HG03432 (cell line): ENCODE measurements at regions not wholly inside any gene's neighbourhood (a gene's known extent, or its start where the extent isn't known, plus 50 kb on each side); places are given as distances from the start of the nearest gene placed in this dataset.

Experiments
- ATAC-seq: cut with Tn5 transposase; IDR thresholded peaks from one replicate; pipeline ENCODE4 v1.9.1; 2021; ENCODE audit warnings: mild to moderate bottlenecking, moderate library complexity; ENCODE audit not compliant: unreplicated experiment

DNA sequence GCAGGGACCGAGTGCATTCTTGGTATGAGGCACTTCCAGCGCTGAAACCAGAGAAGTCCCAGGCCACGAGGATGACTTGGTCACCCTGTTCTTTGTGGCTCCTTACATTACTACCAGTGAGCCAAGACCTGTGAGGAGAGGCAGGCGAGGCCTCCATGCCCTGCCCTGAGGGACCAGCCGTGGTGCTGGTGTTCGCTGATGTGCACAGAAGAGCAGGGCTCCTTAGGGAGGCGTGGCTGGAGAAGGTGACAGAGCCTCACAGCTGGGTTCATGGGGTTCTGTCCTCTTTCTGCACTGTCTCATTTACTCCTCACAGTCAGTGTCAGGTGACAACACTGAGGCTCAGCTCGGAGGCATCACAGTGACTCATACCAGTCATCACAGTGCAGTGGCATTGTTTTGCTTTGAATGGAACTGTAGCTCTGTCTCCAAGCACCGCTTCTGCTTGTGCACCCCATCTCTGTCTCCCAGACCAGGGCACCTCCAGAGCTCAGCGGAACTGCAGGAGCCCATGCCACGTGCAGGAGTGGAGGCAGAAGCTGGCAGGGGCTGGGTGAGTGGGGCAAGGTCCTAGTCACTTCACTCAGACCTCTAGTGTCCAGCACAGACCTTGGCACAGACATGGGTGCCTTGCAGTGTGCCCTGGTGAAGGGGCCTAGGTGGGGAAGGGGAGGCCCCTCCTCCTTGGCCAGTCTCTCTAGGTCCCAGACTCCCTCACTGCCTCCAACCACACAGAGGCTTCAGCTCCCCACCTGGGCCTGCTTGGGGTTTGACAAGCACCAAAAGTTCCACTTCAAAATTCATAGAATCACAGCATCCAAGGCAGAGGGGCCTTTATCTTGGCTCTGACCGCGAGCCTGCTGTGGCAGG is 310.9 kb downstream of the MATN1 start:
- no peak for ATAC-seq

DNA sequence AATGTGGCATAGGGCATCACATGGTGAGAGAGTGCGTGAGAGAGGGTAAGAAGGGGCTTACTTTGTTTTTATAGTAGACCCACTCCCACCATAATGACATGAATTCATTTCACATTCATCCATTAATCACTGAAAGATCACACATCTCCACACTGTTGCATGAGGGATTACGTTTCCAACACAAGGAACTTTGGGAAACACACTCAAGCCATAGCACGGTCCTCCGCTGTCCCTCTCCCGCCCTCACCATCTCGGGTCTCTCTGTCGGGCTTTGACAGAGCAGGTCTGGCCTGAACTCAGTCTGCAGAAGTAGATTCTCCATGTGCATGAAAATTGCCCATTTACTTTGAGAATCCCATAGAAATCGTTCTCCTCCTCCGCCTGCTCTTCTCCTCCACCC is 312.2 kb downstream of the MATN1 start:
- no peak for ATAC-seq

DNA sequence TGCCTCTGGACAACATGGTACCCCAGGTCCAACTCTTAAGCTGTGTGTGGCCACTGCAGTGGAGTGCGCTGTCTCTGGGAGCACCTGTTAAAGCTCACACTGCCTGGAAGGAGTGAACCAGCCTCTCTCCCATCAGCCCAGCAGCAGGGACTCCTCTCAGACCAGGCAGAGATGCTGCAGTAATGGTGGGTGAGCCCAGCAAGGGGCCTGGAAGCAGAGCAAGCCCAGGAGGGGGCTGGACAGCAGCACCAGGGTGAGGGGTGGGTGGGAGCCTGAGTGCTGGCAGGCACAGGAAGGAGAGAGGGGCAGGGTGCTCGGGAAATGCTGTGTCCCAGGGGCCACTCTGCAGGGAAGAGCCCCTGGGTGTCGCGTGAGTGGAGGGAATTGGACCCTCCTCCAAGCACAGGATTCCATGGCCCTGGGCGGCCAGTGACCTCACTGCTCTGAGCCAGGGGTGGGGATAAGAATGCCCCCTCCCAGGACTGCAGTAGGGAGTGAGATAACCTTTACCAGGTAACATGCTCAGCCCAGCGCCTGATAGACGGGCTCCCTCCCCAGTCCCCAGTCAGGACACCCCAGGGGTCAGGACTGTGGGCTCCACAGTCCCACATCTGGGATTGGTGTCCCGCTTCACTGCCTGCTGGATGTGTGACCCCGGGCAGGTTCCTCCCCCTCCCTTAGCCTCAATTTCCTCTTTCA is 313.1 kb downstream of the MATN1 start:
- no peak for ATAC-seq

DNA sequence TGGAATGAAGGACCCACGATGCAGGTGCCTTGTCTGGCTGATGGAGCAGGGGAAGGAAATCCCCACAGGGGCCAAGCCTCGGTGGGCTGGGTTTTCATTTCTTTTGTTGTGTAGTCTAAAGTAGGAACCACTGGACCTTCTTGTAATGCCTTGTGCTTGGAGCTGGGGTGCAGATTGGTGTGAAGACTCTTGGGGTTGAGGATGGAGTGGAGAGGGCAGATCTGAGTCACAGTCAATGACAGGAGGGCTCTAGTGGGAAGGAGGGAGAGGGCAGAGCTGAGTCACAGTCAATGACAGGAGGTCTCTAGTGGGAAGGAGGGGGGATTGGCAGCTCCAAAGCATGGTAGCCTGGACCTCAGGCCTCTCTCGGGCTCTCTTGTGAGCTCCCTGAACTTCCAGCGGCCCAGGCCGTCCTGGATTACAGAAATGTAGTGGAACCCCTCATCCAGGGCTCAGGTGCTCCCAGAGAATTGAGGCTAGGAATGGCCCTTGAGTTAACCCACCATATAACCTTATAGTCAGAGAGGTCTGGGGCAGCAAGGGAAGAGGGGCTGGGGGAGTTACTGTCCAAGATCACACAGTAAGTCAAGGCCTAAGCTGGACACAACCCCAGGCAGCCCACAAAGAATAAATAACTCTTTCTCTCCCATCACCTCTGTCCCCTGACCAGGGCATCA is 313.8 kb downstream of the MATN1 start:
- no peak for ATAC-seq

DNA sequence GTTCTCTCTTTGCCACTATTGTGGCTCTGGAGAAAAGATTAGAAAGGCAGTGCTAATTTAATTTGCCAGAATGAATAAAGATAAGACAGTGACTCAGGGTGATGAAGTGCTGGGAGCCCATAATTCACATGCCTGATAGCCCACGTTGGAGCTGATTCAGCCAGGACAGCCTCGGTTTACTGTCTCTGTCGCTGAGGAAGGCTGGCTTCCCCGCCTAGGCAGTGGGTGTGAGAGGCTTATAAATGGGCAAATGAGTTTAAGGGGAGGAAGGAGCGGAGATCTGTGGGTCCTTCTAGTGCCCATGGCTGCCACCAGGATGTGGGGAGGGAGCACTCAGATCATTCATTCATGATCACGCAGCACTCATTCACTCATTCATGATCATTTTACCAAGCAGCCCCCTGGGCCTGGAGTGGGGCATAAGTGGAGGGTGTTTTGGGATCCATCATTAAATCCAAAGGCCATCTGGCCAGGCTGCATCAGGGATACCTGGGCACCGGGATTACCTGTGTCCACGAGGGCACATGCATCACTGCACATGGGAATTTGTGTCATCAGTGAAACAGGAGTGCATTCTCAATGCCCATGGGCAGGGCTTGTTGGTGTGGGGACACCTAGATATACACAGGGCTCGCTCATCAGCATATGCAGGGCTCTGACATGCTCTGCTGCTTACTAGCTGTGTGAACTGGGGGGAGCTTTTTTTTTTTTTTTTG is 315.4 kb downstream of the MATN1 start:
- no peak for ATAC-seq

DNA sequence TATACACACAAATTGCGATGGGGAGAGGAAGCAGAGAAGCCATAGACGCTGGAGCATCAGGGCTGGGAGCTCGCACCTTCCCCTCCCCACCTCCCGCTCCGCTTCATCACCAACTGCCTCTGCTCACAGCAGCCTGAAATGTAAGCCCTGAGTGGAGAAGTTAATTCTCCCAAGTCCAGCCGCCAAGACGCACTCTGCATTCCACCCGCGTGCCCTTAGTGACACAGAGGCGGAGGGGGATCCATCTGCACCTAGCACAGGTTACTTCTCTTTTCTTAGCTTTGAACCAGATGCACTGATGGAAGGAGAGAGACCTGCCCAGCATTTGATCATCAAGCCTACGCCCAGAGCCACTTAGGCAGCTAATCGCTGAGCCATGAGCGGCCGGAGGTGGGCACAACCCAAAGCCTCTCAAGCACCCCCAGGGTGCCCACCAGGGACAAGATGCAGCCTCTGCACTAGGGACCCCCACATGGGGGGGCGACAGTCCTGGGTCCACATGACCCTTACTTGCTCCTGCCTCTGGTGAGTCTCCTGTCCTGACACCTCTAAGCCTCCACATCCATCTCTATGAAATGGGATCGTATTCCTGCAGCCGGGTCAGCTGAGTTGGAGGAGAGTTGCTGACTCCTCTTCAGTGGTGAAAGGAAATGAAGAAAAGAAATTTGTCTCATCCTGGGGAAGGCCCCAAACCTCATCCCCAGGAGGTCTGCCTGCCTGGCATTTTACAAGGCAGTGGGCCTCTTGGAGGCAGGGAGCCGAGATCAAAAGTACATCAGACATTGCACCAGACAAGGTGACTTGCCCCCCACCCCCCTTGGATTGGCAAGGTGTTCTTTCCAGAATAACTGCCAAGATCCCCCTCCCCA is 316.2 kb downstream of the MATN1 start:
- no peak for ATAC-seq

DNA sequence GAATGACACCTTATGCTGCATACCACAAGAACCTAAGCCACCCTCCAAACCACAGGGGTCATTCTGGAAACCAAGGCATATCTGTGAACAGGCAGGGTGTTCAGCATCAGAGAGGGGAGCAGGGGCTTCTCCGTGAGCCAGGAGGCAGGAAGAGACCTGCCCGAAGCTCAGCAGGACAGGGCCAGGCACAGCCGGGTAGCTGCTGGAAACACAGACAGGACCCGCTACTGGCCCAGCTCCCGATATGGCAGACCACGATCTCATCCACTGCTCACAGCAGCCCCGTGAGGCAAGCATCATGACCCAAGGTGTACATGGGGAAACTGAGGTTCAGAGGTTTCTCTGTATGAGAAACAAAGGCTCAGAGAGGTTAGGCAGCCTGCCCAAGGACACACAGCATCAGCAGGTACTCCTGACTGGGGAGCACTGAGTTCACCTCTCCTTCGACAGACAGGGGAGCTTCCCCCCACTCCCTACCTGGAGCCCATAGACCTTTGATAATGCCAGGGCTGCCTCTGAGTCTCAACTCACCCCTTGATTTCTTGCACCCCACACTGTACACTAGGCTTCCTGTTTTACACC is 317.7 kb downstream of the MATN1 start:
- no peak for ATAC-seq

DNA sequence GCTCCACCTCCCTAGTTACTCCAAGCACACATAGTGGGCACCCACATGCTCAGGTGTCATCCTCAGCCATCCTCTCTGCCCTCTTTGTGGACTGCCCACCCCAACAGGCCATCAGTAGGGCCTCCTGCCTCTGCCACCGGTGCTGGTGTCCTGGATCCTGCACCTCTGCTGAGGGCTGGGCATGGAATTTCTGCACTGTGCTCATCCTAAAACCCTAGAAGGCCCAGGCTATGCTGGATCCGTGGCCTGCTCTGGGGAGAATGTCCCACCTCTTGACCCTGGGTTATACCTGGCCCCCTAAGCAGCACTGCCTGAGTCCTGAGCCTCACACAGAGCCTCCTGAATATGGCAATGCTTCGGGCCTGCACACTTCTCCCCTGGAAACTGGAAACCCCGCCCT is 318.3 kb downstream of the MATN1 start:
- ATAC-seq = no peak

DNA sequence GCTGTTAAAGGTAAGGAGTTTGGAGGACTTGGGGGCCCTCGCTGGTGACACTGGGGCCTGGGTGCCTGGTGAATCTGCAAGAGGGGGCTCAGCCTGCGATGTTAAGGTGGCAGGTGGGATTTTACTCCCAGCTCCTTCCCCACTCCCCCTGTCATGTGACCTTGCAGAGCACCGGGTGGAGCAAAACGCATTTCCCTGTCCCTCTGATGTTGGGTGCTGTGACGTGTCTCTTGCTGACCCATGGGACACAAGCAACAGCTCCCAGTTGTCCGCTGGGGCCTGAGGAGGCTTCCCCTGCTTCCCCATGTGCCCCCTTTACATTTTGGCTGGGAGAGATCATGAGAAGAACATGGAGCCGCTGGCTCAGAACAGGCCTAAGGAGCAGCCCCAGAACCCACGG is 319.0 kb downstream of the MATN1 start:
- ATAC-seq = no peak

DNA sequence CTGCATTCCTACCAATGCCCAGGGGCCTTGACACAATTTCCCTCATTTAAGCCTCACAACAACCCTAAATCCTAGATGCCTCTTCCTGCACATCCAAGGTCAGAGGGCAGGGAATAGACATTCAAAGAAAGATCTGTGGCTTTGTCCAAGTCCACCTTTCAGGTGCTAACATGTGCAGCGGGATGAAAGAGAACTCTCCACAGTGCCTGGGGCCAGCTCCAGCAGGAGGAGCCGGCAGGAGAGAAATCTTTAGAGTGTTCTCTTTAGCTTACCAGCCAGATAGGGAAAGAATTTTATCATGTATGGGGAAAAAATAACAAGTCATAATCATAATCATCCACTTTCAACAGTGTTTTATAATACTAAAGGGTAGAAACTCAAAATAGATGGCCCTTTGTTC is 319.7 kb downstream of the MATN1 start:
- ATAC-seq = no peak

DNA sequence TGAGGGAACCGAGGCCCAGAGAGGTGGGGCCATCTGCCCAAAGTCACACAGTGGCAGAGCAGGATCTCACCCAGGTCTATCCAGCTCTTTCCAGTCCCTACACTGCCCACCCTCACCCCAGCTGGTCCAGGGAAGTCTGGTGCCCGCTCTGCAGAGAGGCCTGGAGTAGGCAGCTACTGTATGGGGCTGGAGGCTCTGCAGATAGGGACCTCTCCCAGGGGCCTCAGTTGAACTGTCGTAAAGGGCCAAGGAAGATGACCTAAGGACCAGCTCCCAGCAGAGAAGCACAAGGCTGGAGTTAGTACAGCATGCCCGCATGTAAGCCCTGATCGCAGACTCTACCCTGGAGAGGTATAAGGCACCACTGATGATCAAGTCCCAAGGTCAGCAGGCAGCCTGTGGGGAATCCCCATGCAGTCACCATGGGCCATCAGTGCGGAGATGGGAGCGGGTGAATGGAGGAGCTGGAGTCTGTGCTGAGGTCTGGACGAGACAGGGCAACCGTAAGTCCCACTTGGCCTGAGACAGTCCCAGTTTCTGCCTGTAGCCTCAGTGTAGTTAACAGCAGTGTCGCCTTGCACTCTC is 320.2 kb downstream of the MATN1 start:
- no peak for ATAC-seq

DNA sequence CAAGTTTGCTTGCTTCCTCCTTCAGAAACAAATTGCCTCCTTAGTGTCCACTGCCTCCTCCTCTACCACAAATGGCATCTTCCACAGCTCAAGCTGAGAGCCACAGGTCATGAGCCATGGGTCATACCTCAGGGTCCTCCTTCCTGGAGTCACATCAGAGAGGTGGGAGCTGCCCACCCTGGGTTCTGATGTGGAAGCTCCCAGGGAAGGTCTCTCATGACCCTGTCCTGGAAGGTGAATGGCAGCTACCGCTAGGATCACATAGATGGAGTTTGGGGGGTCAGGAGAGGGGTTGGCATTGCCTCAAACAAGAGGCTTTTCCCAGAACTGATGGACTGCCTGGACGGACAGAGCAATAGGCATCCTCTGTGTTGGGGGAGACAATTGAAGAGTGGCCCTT is 321.4 kb downstream of the MATN1 start:
- no peak for ATAC-seq

DNA sequence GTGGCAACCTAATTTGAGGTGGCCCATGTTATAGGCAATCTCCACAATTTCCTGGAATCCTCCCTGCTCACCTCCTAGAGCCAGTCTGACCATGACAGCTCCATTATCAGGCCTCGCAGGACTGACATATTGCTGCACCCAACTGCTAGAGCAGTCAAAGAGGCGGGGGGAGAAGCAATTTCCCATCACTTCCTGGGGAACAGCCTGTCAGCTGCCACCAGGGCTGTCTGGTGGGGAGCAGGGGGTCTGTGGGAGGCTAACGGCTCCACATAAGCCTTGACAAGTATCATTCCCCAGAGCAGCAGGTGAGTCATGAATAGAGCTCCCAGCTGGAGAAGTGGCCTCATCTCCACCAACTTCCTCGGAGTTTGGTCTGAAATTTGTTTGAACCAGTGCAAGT is 322.9 kb downstream of the MATN1 start:
- no peak for ATAC-seq

DNA sequence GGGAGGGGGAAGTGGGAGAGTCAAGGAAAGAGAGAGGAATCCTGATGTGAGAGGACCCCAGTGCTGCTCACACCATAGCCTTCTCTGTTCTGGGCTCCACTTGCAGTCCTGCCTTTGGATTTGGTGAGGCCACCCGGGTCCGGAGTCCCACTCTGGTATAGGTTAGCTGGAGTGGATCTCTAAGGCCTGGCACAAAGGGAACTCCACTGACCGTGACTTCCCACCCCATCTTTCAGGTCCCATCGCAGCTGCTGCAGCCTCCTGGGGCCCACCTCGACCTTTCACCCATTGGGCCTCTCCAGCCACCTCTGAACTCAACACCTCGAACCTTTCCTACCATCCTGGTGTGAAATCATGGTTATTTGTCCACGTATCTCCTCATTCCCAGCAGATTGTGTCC is 324.4 kb downstream of the MATN1 start:
- ATAC-seq = no peak

DNA sequence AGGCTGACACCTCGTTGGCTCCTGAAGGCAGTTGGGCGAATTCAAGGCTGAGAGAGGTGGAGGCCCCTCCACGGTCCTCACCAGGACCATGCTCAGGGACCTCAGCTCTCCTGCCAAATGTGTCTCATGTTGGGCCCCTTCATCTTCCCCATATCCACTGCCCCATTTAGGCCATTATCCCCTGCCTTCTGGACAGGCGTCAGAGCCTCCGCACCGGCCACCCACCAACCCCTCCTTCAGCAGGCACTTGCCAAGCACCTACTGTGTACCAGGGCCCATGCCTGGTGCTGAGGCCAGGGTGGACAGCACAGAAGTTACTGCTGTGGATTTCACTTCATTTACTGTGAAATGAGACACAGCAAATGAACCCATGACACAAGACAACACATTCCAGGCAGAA is 325.8 kb downstream of the MATN1 start:
- no peak for ATAC-seq

DNA sequence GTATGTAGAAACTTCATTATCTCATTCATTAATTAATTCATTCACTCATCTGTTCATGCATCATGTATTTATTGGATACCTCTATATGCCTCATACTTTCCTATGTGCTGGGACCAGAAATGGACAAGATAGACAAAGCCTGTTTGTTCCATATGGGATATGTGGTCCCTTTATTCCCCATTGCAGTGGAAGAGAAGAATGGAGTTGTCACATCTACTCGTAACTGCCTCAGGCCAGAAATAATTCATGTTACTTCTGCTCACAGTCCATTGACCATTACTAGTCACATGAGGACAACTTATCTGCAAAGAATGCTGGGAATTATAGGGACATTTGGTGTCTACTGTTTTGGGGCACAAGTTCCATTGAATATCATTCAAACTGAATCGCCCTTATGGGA is 327.8 kb downstream of the MATN1 start:
- no peak for ATAC-seq

DNA sequence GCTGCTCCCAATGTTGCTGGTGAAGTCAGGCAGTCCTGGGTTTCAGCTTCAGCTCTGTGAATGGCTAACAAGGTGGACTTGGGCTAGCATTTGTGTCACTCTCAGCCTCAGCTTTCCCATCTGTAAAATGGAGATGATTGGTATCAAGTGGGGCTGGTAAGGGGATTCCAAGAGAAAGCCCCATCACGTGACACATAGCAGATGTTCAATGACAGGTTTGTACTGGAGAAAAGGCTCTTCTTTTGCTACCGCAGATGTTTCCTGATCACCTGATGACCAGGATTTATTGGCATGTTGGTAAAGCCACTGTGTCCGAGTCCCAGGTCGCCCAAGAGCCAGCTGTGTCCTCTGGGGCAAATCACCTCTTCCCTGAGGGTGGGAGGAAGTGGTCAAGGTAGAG is 335.0 kb downstream of the MATN1 start:
- no peak for ATAC-seq

DNA sequence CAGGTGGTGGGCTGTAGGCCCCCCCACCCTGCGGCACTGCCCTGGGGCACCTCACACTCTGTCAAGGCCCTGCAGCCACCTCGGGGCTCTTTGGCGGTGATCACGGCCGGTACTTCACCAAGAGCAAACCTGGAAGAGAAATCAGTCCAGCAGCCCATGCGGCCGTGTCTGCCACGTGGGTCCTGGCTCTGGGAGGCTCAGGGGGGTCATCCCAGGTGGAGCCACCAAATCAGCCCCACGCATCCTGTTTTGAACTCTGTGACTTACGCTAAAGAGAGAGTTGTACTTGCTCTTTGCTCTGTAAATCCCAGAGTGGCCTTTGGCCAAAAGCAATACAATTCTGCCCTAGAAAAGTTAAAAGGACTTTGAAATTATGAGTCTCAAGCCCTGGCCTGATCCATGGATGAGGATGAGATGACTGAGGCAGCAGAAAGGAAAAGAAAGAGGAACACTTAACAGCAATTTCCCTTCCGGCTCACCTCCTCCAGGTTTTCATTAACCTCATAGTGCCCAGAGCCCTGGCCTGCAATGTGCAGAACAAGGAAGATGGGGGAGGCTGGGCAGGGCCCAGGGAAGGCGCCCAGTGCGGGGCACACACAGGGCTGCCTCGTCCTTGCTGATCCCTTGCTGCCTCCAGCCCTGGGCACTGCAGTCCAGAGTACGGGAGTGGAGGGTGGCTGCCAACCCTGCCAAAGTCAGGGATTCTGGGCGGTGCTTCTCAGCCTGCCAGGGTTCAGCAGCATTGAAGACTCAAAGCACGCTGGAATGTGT is 337.0 kb downstream of the MATN1 start:
- ATAC-seq = no peak
